PC-9 (cell line): ENCODE measurements at regions not wholly inside any gene's neighbourhood (a gene's known extent, or its start where the extent isn't known, plus 50 kb on each side); places are given as distances from the start of the nearest gene placed in this dataset.

Source experiments
- BruUV-seq: library from RNA; stranded (reverse); fragments of 400-500 nt; replicated peaks from 2 replicates; lab custom pipeline; 2021; lab: Mats Ljungman, UMichigan
- CTCF ChIA-PET: fragments of 300-600 bp; sonication (Branson Sonifier 250); formaldehyde crosslinking; loops from one replicate; lab custom pipeline; 2022; ENCODE audit warnings: antibody characterized with exemption; lab: Charles Lee
- POLR2A ChIA-PET: fragments of 300-600 bp; sonication (Branson Sonifier 250); formaldehyde crosslinking; loops from one replicate; lab custom pipeline; 2022; ENCODE audit warnings: antibody characterized with exemption; ENCODE audit not compliant: unreplicated experiment; lab: Charles Lee
- DNase-seq, 2 experiments: peaks; one replicate each; pipeline versions ENCODE4 v3.0.0 to v3.0.0-alpha.2; 2015 to 2022; ENCODE audit warnings: mixed read lengths in 1 of 2
- H2AFZ ChIP-seq: fragments of 200-600 bp; sonication (generic); 2 replicates; pipeline ENCODE4 v1.8.1; 2017; ENCODE audit warnings: antibody characterized with exemption
- H3F3A ChIP-seq: fragments of 200-600 bp; sonication (generic); 2 replicates; pipeline ENCODE4 v1.8.1; 2017; ENCODE audit warnings: antibody characterized with exemption, mild to moderate bottlenecking, low read depth; ENCODE audit not compliant: insufficient read depth
- H3K27ac ChIP-seq: fragments of 200-600 bp; sonication (generic); 2 replicates; pipeline ENCODE4 v1.6.1; 2016; ENCODE audit warnings: mixed run types
- H3K27me3 ChIP-seq: fragments of 200-600 bp; sonication (generic); 2 replicates; pipeline ENCODE4 v1.6.1; 2016; ENCODE audit warnings: low read depth, mixed run types; ENCODE audit not compliant: insufficient read depth
- H3K36me3 ChIP-seq: fragments of 200-600 bp; sonication (generic); 2 replicates; pipeline ENCODE4 v1.6.1; 2016; ENCODE audit warnings: low read depth, mixed run types
- H3K4me1 ChIP-seq: fragments of 200-600 bp; sonication (generic); replicated peaks from 2 replicates; pipeline ENCODE4 v1.6.1; 2016; ENCODE audit warnings: mixed run types; ENCODE audit not compliant: insufficient read depth
- H3K4me2 ChIP-seq: fragments of 200-600 bp; sonication (generic); 2 replicates; pipeline ENCODE4 v1.6.1; 2017; ENCODE audit warnings: mixed run types
- H3K4me3 ChIP-seq: fragments of 200-600 bp; sonication (generic); 2 replicates; pipeline ENCODE4 v1.6.1; 2016; ENCODE audit warnings: mixed run types
- H3K79me2 ChIP-seq: fragments of 200-600 bp; sonication (generic); 2 replicates; pipeline ENCODE4 v1.6.1; 2017; ENCODE audit warnings: low read depth, mixed run types
- H3K9me2 ChIP-seq: fragments of 200-600 bp; sonication (generic); 2 replicates; pipeline ENCODE4 v1.8.1; 2017; ENCODE audit warnings: mild to moderate bottlenecking; ENCODE audit not compliant: insufficient read depth
- H3K9me3 ChIP-seq: fragments of 200-600 bp; sonication (generic); 2 replicates; pipeline ENCODE4 v1.8.1; 2016; ENCODE audit warnings: low read depth; ENCODE audit not compliant: insufficient read depth
- H4K20me1 ChIP-seq: fragments of 200-600 bp; sonication (generic); 2 replicates; pipeline ENCODE4 v1.8.1; 2017; ENCODE audit not compliant: insufficient read depth
- EZH2 ChIP-seq: fragments of 200-600 bp; sonication (generic); IDR thresholded peaks from 2 replicates; pipeline ENCODE4 v1.8.0; 2017; ENCODE audit warnings: antibody characterized with exemption, low read depth
- intact Hi-C: fragments of 100-400 bp; cut with micrococcal nuclease; formaldehyde crosslinking; loops from one replicate; pipeline ENCODE4 v1.10.0; 2022; ENCODE audit not compliant: unreplicated experiment
- TF ChIP-seq, protein P1 (sequence below): fragments of 200-600 bp; sonication (generic); conservative IDR thresholded peaks from 2 replicates; pipeline ENCODE4 v1.6.1; 2017; ENCODE audit warnings: mixed run types, antibody characterized with exemption, mild to moderate bottlenecking, moderate library complexity

GRCh38 chr18:30814446-30814845 is 228.1 kb downstream of the DSC3 start:
- no peaks in the 10 kb centered on the region for H3K9me2 ChIP-seq
- ChIA-PET CTCF (no interaction called here), POLR2A (no interaction called here)
- no peaks in the 10 kb centered on the region for H3F3A ChIP-seq
- no peak overlapping the region for H2AFZ ChIP-seq
- no peaks in the 10 kb centered on the region for H3K9me3 ChIP-seq
- no peak for TF ChIP-seq EZH2
- TF ChIP-seq, protein P1, sequence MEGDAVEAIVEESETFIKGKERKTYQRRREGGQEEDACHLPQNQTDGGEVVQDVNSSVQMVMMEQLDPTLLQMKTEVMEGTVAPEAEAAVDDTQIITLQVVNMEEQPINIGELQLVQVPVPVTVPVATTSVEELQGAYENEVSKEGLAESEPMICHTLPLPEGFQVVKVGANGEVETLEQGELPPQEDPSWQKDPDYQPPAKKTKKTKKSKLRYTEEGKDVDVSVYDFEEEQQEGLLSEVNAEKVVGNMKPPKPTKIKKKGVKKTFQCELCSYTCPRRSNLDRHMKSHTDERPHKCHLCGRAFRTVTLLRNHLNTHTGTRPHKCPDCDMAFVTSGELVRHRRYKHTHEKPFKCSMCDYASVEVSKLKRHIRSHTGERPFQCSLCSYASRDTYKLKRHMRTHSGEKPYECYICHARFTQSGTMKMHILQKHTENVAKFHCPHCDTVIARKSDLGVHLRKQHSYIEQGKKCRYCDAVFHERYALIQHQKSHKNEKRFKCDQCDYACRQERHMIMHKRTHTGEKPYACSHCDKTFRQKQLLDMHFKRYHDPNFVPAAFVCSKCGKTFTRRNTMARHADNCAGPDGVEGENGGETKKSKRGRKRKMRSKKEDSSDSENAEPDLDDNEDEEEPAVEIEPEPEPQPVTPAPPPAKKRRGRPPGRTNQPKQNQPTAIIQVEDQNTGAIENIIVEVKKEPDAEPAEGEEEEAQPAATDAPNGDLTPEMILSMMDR, result no peak
- BruUV-seq, result no TSS peak
- H3K4me2 ChIP-seq, result no peak overlapping the region
- no peaks in the 10 kb centered on the region for H3K4me1 ChIP-seq
- no peaks in the 10 kb centered on the region for H4K20me1 ChIP-seq
- no peak overlapping the region for H3K27ac ChIP-seq
- H3K4me3 ChIP-seq, result no peak overlapping the region
- no peaks in the 10 kb centered on the region for H3K79me2 ChIP-seq
- H3K27me3 ChIP-seq, result no peaks in the 10 kb centered on the region
- DNase-seq, result no peak
- no peaks in the 10 kb centered on the region for H3K36me3 ChIP-seq
- intact Hi-C loops, result no loop called here

DNA sequence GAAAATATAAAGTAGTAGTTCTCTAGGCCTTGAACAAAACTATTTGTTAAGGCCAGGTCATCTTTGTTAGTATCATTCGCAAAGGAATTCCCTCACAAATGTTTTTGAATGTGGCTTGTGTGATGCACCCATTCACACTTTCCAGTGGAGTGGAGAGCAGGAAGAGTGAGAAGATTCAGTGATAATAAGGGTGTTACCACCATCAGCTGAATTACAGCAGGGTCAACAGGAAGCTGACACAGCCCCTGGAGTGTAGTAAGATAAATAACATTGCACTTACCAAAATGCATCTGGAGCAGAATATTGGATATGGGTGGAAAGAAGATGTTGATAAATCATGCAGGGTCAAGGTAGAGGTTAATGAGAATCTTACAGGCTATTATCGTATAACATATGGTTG is 231.0 kb downstream of the DSC3 start:
- Histone ChIP-seq H4K20me1 (no peaks in the 10 kb centered on the region), H3K4me2 (no peak overlapping the region), H3K4me1 (no peaks in the 10 kb centered on the region), H3K27me3 (no peaks in the 10 kb centered on the region), H3K4me3 (no peak overlapping the region), H3K9me2 (no peaks in the 10 kb centered on the region), H3K36me3 (no peaks in the 10 kb centered on the region), H3F3A (no peaks in the 10 kb centered on the region), H3K79me2 (no peaks in the 10 kb centered on the region), H3K27ac (no peak overlapping the region), H2AFZ (no peak overlapping the region), H3K9me3 (no peaks in the 10 kb centered on the region)
- intact Hi-C loops, result no loop called here
- BruUV-seq, result no TSS peak
- DNase-seq, result no peak
- TF ChIP-seq EZH2, result no peak
- TF ChIP-seq, protein P1, result no peak
- ChIA-PET CTCF (no interaction called here), POLR2A (no interaction called here)

GRCh38 chr18:30810580-30810979 is 232.0 kb downstream of the DSC3 start:
- H3K36me3 ChIP-seq, result no peaks in the 10 kb centered on the region
- DNase-seq, result no peak
- no peak overlapping the region for H3K4me3 ChIP-seq
- H3F3A ChIP-seq, result no peaks in the 10 kb centered on the region
- H3K79me2 ChIP-seq, result no peaks in the 10 kb centered on the region
- POLR2A ChIA-PET, result no interaction called here
- H3K9me2 ChIP-seq, result no peaks in the 10 kb centered on the region
- H3K4me1 ChIP-seq, result no peaks in the 10 kb centered on the region
- no peak overlapping the region for H3K4me2 ChIP-seq
- no peaks in the 10 kb centered on the region for H3K27me3 ChIP-seq
- H3K9me3 ChIP-seq, result no peaks in the 10 kb centered on the region
- no peak overlapping the region for H2AFZ ChIP-seq
- H4K20me1 ChIP-seq, result no peaks in the 10 kb centered on the region
- CTCF ChIA-PET, result no interaction called here
- no TSS peak for BruUV-seq
- H3K27ac ChIP-seq, result no peak overlapping the region
- intact Hi-C loops, result no loop called here
- TF ChIP-seq, protein P1, result no peak
- TF ChIP-seq EZH2, result no peak
